ENCODE measurements at regions not wholly inside any gene's neighbourhood (a gene's known extent, or its start where the extent isn't known, plus 50 kb on each side); places are given as distances from the start of the nearest gene placed in this dataset.
"Not testable (repeated sequence)": the region's sequence is repeated elsewhere in the genome, so short reads cannot be mapped to it uniquely, and the experiment has no call there.

- no peaks in the 10 kb centered on the region for H3K36me3 ChIP-seq (ENCODE audit: control insufficient read depth, insufficient read depth, low read length)
- ChIA-PET POLR2A (no interaction called here), CTCF (no interaction called here)
- no peak for TF ChIP-seq CTCF (IDR thresholded peaks at IDR 0.05; ENCODE audit: insufficient read depth, low read depth, low read length)
- no peaks in the 10 kb centered on the region for H3K27me3 ChIP-seq (ENCODE audit: control insufficient read depth, insufficient read depth, low read length)
- no peak for DNase-seq (ENCODE audit: low read depth)
- H3K4me3 ChIP-seq (ENCODE audit: low read depth, low read length), result no peak overlapping the region
Observed at GRCh38 chr17:63075969-63076368, 109.9 kb downstream of the TANC2 start.

- no peak for DNase-seq (ENCODE audit: low read depth)
- no peak for TF ChIP-seq CTCF (IDR thresholded peaks at IDR 0.05; ENCODE audit: insufficient read depth, low read depth, low read length)
- Histone ChIP-seq H3K27me3 (ENCODE audit: control insufficient read depth, insufficient read depth, low read length) (no peaks in the 10 kb centered on the region), H3K4me3 (ENCODE audit: low read depth, low read length) (no peak overlapping the region), H3K36me3 (ENCODE audit: control insufficient read depth, insufficient read depth, low read length) (no peaks in the 10 kb centered on the region)
- ChIA-PET CTCF (no interaction called here), POLR2A (no interaction called here)
Observed at GRCh38 chr17:63078707-63079106, 112.7 kb downstream of the TANC2 start.

- H3K36me3 ChIP-seq (ENCODE audit: control insufficient read depth, insufficient read depth, low read length), result no peaks in the 10 kb centered on the region
- DNase-seq (ENCODE audit: low read depth), result no peak
- ChIA-PET POLR2A (no interaction called here), CTCF (interaction anchor here (0.6 to 4.7 kb wide), 11 partner anchors 9 to 397 kb away, joined by 3 to 54 read pairs (median 4); no protein-coding TSS in a partner anchor)
- H3K4me3 ChIP-seq (ENCODE audit: low read depth, low read length), result no peak overlapping the region
- no peaks in the 10 kb centered on the region for H3K27me3 ChIP-seq (ENCODE audit: control insufficient read depth, insufficient read depth, low read length)
- peak; percentile 46; the same call in 1 of the 2 replicates for TF ChIP-seq CTCF (IDR thresholded peaks at IDR 0.05; ENCODE audit: insufficient read depth, low read depth, low read length)
Observed at GRCh38 chr17:63082273-63082861, 116.3 kb downstream of the TANC2 start.

GRCh38 chr17:63082952-63083351 is 116.9 kb downstream of the TANC2 start:
- TF ChIP-seq CTCF (IDR thresholded peaks at IDR 0.05; ENCODE audit: insufficient read depth, low read depth, low read length), result no peak
- ChIA-PET POLR2A (no interaction called here), CTCF (interaction anchor here (0.7 to 4.7 kb wide), 6 partner anchors 12 to 396 kb away, joined by 3 to 54 read pairs (median 4); no protein-coding TSS in a partner anchor)
- Histone ChIP-seq H3K27me3 (ENCODE audit: control insufficient read depth, insufficient read depth, low read length) (no peaks in the 10 kb centered on the region), H3K36me3 (ENCODE audit: control insufficient read depth, insufficient read depth, low read length) (no peaks in the 10 kb centered on the region), H3K4me3 (ENCODE audit: low read depth, low read length) (no peak overlapping the region)
- DNase-seq (ENCODE audit: low read depth), result no peak

- no peak for DNase-seq (ENCODE audit: low read depth)
- Histone ChIP-seq H3K27me3 (ENCODE audit: control insufficient read depth, insufficient read depth, low read length) (no peaks in the 10 kb centered on the region), H3K4me3 (ENCODE audit: low read depth, low read length) (no peak overlapping the region), H3K36me3 (ENCODE audit: control insufficient read depth, insufficient read depth, low read length) (no peaks in the 10 kb centered on the region)
- no peak for TF ChIP-seq CTCF (IDR thresholded peaks at IDR 0.05; ENCODE audit: insufficient read depth, low read depth, low read length)
- ChIA-PET POLR2A (no interaction called here), CTCF (interaction anchor here (1.1 to 1.3 kb wide), 2 partner anchors 10 to 320 kb away, joined by 3 to 5 read pairs; no protein-coding TSS in a partner anchor)
Observed at GRCh38 chr17:63086483-63087185, 120.6 kb downstream of the TANC2 start.

GRCh38 chr17:63090358-63091114 is 124.5 kb downstream of the TANC2 start:
- DNase-seq (ENCODE audit: low read depth); H3K36me3 ChIP-seq (ENCODE audit: control insufficient read depth, insufficient read depth, low read length); H3K27me3 ChIP-seq (ENCODE audit: control insufficient read depth, insufficient read depth, low read length); POLR2A ChIA-PET; H3K4me3 ChIP-seq (ENCODE audit: low read depth, low read length): not testable (repeated sequence)
- CTCF ChIA-PET, result interaction anchor here (2.0 kb wide), 1 partner anchor 316 kb away, joined by 8 read pairs; no protein-coding TSS in a partner anchor

GRCh38 chr17:63091909-63092308 is 125.9 kb downstream of the TANC2 start:
- CTCF ChIA-PET; H3K27me3 ChIP-seq (ENCODE audit: control insufficient read depth, insufficient read depth, low read length): not testable (repeated sequence)

More at GRCh38 chr17:63091909-63092308, 125.9 kb downstream of the TANC2 start:
- H3K4me3 ChIP-seq (ENCODE audit: low read depth, low read length); H3K36me3 ChIP-seq (ENCODE audit: control insufficient read depth, insufficient read depth, low read length); DNase-seq (ENCODE audit: low read depth): not testable (repeated sequence)
- POLR2A ChIA-PET, result interaction anchor here (0.6 kb wide), 1 partner anchor 199 kb away, joined by 3 read pairs; no protein-coding TSS in a partner anchor

All from BJ (cell line).